ENCODE measurements at regions not wholly inside any gene's neighbourhood (a gene's known extent, or its start where the extent isn't known, plus 50 kb on each side); places are given as distances from the start of the nearest gene placed in this dataset.

GRCh38 chr11:28671274-28671673 is 563.1 kb downstream of the METTL15 start:
- TF ChIP-seq POLR2A (IDR thresholded peaks at IDR 0.05): no peak
- TF ChIP-seq CTCF (IDR thresholded peaks at IDR 0.05): no peak

Data from thyroid gland (tissue), 4 donors.